HAP-1 (cell line): ENCODE measurements at regions not wholly inside any gene's neighbourhood (a gene's known extent, or its start where the extent isn't known, plus 50 kb on each side); places are given as distances from the start of the nearest gene placed in this dataset.

Experiments used
- DNase-seq, 2 experiments: peaks; one replicate each; pipeline ENCODE4 v3.0.0-alpha.2; 2016 to 2020; ENCODE audit warnings: low spot score in 2 of 2
- H3K27me3 ChIP-seq: fragments of 250-450 bp; sonication (Bioruptor Pico); 2 replicates; pipeline ENCODE4 v1.5.1; 2020; ENCODE audit warnings: low read depth, mild to moderate bottlenecking, moderate library complexity
- H3K36me3 ChIP-seq: fragments of 250-450 bp; sonication (Bioruptor Pico); replicated peaks from 2 replicates; pipeline ENCODE4 v1.5.1; 2020; ENCODE audit warnings: mild to moderate bottlenecking
- H3K4me1 ChIP-seq: fragments of 250-450 bp; sonication (Bioruptor Pico); 2 replicates; pipeline ENCODE4 v1.5.1; 2020; ENCODE audit warnings: mild to moderate bottlenecking
- H3K4me3 ChIP-seq: fragments of 250-450 bp; sonication (Bioruptor Pico); 2 replicates; pipeline ENCODE4 v1.5.1; 2020; ENCODE audit warnings: mild to moderate bottlenecking, moderate library complexity
- H3K9me3 ChIP-seq: fragments of 250-450 bp; sonication (Bioruptor Pico); 2 replicates; pipeline ENCODE4 v1.5.1; 2020; ENCODE audit warnings: mild to moderate bottlenecking, moderate library complexity
- in situ Hi-C: fragments of 300-500 bp; cut with MboI; formaldehyde crosslinking; loops from 3 replicates; pipeline ENCODE4 v1.14.3; 2020; ENCODE audit warnings: low sequenced_read_pairs, inconsistent platforms, mixed read lengths

- in situ Hi-C loops = no loop called here
- peak in 1 of 2 experiments; percentile 8 for DNase-seq
- Histone ChIP-seq H3K36me3 (no peaks in the 10 kb centered on the region), H3K4me1 (no peaks in the 10 kb centered on the region), H3K27me3 (peaks cover under 1% of the 10 kb centered on the region; the same call in 1 of the 2 replicates), H3K9me3 (0 out of 2 replicates have a peak, but pooled peaks cover 1% of the 10 kb centered on the region), H3K4me3 (no peak overlapping the region)
Observed at GRCh38 chr14:104443391-104444158, 136.0 kb upstream of the C14orf180 start.

GRCh38 chr14:104444159-104445030 lies 135.2 kb upstream of the C14orf180 start:
- peaks cover 4% of the 10 kb centered on the region; the same call in 1 of the 2 replicates for H3K27me3 ChIP-seq
- H3K4me3 ChIP-seq = no peak overlapping the region
- in situ Hi-C loops = no loop called here
- H3K9me3 ChIP-seq = 0 out of 2 replicates have a peak, but pooled peaks cover 2% of the 10 kb centered on the region
- H3K4me1 ChIP-seq = no peaks in the 10 kb centered on the region
- DNase-seq = peak in 1 of 2 experiments; percentile 1
- no peaks in the 10 kb centered on the region for H3K36me3 ChIP-seq

GRCh38 chr14:104445086-104445485 lies 134.5 kb upstream of the C14orf180 start:
- peaks cover 4% of the 10 kb centered on the region; the same call in 1 of the 2 replicates for H3K27me3 ChIP-seq
- in situ Hi-C loops = no loop called here
- H3K4me1 ChIP-seq = no peaks in the 10 kb centered on the region
- H3K36me3 ChIP-seq = no peaks in the 10 kb centered on the region
- DNase-seq = peak in 1 of 2 experiments; percentile 3
- no peak overlapping the region for H3K4me3 ChIP-seq
- 0 out of 2 replicates have a peak, but pooled peaks cover 2% of the 10 kb centered on the region for H3K9me3 ChIP-seq

GRCh38 chr14:104445832-104446381 lies 133.7 kb upstream of the C14orf180 start:
- H3K27me3 ChIP-seq = peaks cover 4% of the 10 kb centered on the region; the same call in 1 of the 2 replicates
- peak in 1 of 2 experiments; percentile 4 for DNase-seq
- no peaks in the 10 kb centered on the region for H3K36me3 ChIP-seq
- in situ Hi-C loops = no loop called here
- H3K4me1 ChIP-seq = no peaks in the 10 kb centered on the region
- no peak overlapping the region for H3K4me3 ChIP-seq
- H3K9me3 ChIP-seq = 0 out of 2 replicates have a peak, but pooled peaks cover 2% of the 10 kb centered on the region

- Histone ChIP-seq H3K9me3 (0 out of 2 replicates have a peak, but pooled peaks cover 2% of the 10 kb centered on the region), H3K27me3 (peaks cover 4% of the 10 kb centered on the region; the same call in 1 of the 2 replicates), H3K4me1 (no peaks in the 10 kb centered on the region), H3K36me3 (no peaks in the 10 kb centered on the region), H3K4me3 (no peak overlapping the region)
- DNase-seq = peak in 1 of 2 experiments; percentile 3
- in situ Hi-C loops = no loop called here
Observed at GRCh38 chr14:104446611-104447010, 133.0 kb upstream of the C14orf180 start.

- in situ Hi-C loops = no loop called here
- Histone ChIP-seq H3K4me3 (no peak overlapping the region), H3K4me1 (no peaks in the 10 kb centered on the region), H3K27me3 (peaks cover 4% of the 10 kb centered on the region; the same call in 1 of the 2 replicates), H3K36me3 (no peaks in the 10 kb centered on the region), H3K9me3 (0 out of 2 replicates have a peak, but pooled peaks cover 2% of the 10 kb centered on the region)
- DNase-seq = no peak
Observed at GRCh38 chr14:104447750-104448149, 131.8 kb upstream of the C14orf180 start.

- no peaks in the 10 kb centered on the region for H3K4me1 ChIP-seq
- no peak for DNase-seq
- no peak overlapping the region for H3K4me3 ChIP-seq
- H3K36me3 ChIP-seq = no peaks in the 10 kb centered on the region
- H3K27me3 ChIP-seq = peaks cover 4% of the 10 kb centered on the region; the same call in 1 of the 2 replicates
- 0 out of 2 replicates have a peak, but pooled peaks cover 2% of the 10 kb centered on the region for H3K9me3 ChIP-seq
- in situ Hi-C loops = no loop called here
Observed at GRCh38 chr14:104448321-104448720, 131.2 kb upstream of the C14orf180 start.

GRCh38 chr14:104448721-104449120 lies 130.8 kb upstream of the C14orf180 start:
- Histone ChIP-seq H3K9me3 (0 out of 2 replicates have a peak, but pooled peaks cover 2% of the 10 kb centered on the region), H3K27me3 (peaks cover 4% of the 10 kb centered on the region; the same call in 1 of the 2 replicates), H3K4me3 (no peak overlapping the region), H3K4me1 (no peaks in the 10 kb centered on the region), H3K36me3 (no peaks in the 10 kb centered on the region)
- in situ Hi-C loops = no loop called here
- DNase-seq = no peak

GRCh38 chr14:104450811-104451401 lies 128.7 kb upstream of the C14orf180 start:
- H3K9me3 ChIP-seq = 0 out of 2 replicates have a peak, but pooled peaks cover 2% of the 10 kb centered on the region
- H3K36me3 ChIP-seq = no peaks in the 10 kb centered on the region
- no peak overlapping the region for H3K4me3 ChIP-seq
- in situ Hi-C loops = no loop called here
- peaks cover 4% of the 10 kb centered on the region; the same call in 1 of the 2 replicates for H3K27me3 ChIP-seq
- no peaks in the 10 kb centered on the region for H3K4me1 ChIP-seq
- DNase-seq = peak in 1 of 2 experiments; percentile 2

GRCh38 chr14:104451474-104451873 lies 128.1 kb upstream of the C14orf180 start:
- Histone ChIP-seq H3K4me3 (no peak overlapping the region), H3K27me3 (peaks cover 4% of the 10 kb centered on the region; the same call in 1 of the 2 replicates), H3K4me1 (no peaks in the 10 kb centered on the region), H3K36me3 (no peaks in the 10 kb centered on the region), H3K9me3 (0 out of 2 replicates have a peak, but pooled peaks cover 2% of the 10 kb centered on the region)
- in situ Hi-C loops = no loop called here
- DNase-seq = peak in 1 of 2 experiments; percentile 4

- Histone ChIP-seq H3K4me3 (no peak overlapping the region), H3K4me1 (no peaks in the 10 kb centered on the region), H3K9me3 (no peaks in the 10 kb centered on the region), H3K36me3 (no peaks in the 10 kb centered on the region), H3K27me3 (peaks cover 27% of the 10 kb centered on the region)
- no peak for DNase-seq
- in situ Hi-C loops = no loop called here
Observed at GRCh38 chr14:104458845-104459244, 120.7 kb upstream of the C14orf180 start.

GRCh38 chr14:104460791-104461651 lies 118.5 kb upstream of the C14orf180 start:
- in situ Hi-C loops = no loop called here
- H3K4me3 ChIP-seq = no peak overlapping the region
- DNase-seq = peak in 1 of 2 experiments; percentile 13

More at GRCh38 chr14:104460791-104461651, 118.5 kb upstream of the C14orf180 start:
- Histone ChIP-seq H3K9me3 (no peaks in the 10 kb centered on the region), H3K4me1 (no peaks in the 10 kb centered on the region), H3K36me3 (no peaks in the 10 kb centered on the region), H3K27me3 (peaks cover 27% of the 10 kb centered on the region)
